Epithelial cell of proximal tubule (primary cell): ENCODE measurements at regions not wholly inside any gene's neighbourhood (a gene's known extent, or its start where the extent isn't known, plus 50 kb on each side); places are given as distances from the start of the nearest gene placed in this dataset.
A peak's percentile ranks its signal among the peaks of the same experiment; 100 is the strongest.

Experiments
- DNase-seq: peaks from one replicate; pipeline ENCODE4 v3.0.0-alpha.2; 2011; ENCODE audit warnings: low read depth
- H3K4me3 ChIP-seq: 2 replicates; pipeline ENCODE4 v1.5.1; 2011; ENCODE audit warnings: low read depth, mild to moderate bottlenecking, low read length
- CTCF ChIP-seq: conservative IDR thresholded peaks from 2 replicates; pipeline ENCODE4 v1.5.1; 2012; ENCODE audit warnings: low read depth, mild to moderate bottlenecking, low read length

GRCh38 chr3:139814646-139815045 lies 120.3 kb upstream of the CLSTN2 start:
- no peak overlapping the region for H3K4me3 ChIP-seq
- TF ChIP-seq CTCF = no peak
- DNase-seq = peak; percentile 37

- H3K4me3 ChIP-seq = no peak overlapping the region
- no peak for TF ChIP-seq CTCF
- no peak for DNase-seq
Observed at GRCh38 chr3:139811331-139811730, 123.7 kb upstream of the CLSTN2 start.

GRCh38 chr3:139808201-139808600 lies 126.8 kb upstream of the CLSTN2 start:
- TF ChIP-seq CTCF = no peak
- no peak for DNase-seq
- H3K4me3 ChIP-seq = no peak overlapping the region

GRCh38 chr3:139803294-139803693 lies 125.5 kb upstream of the NMNAT3 start:
- no peak for DNase-seq
- H3K4me3 ChIP-seq = no peak overlapping the region
- no peak for TF ChIP-seq CTCF

GRCh38 chr3:139797724-139798343 lies 120.1 kb upstream of the NMNAT3 start:
- no peak overlapping the region for H3K4me3 ChIP-seq
- TF ChIP-seq CTCF = no peak
- DNase-seq = no peak

- no peak for DNase-seq
Observed at GRCh38 chr3:139794469-139795265, 116.9 kb upstream of the NMNAT3 start.

More at GRCh38 chr3:139794469-139795265, 116.9 kb upstream of the NMNAT3 start:
- no peak overlapping the region for H3K4me3 ChIP-seq
- TF ChIP-seq CTCF = no peak
